ENCODE measurements at regions not wholly inside any gene's neighbourhood (a gene's known extent, or its start where the extent isn't known, plus 50 kb on each side); places are given as distances from the start of the nearest gene placed in this dataset.

- TF ChIP-seq JUNB (IDR thresholded peaks at IDR 0.05; ENCODE audit: unreplicated experiment) (no peak), POLR2AphosphoS5 (IDR thresholded peaks at IDR 0.05; ENCODE audit: low read depth) (no peak), CTCF (conservative IDR thresholded peaks at IDR 0.05; ENCODE audit: low read depth in 2 of 2) (no peak), EZH2 (IDR thresholded peaks at IDR 0.05; ENCODE audit: low read depth, unreplicated experiment) (no peak), CREB1 (CRISPR knock-in tag; IDR thresholded peaks at IDR 0.05; ENCODE audit: low read depth) (no peak), EZH2phosphoT487 (IDR thresholded peaks at IDR 0.05; ENCODE audit: unreplicated experiment) (no peak), REST (IDR thresholded peaks at IDR 0.05; ENCODE audit: unreplicated experiment) (no peak), ZNF331 (CRISPR knock-in tag; IDR thresholded peaks at IDR 0.05; ENCODE audit: low read depth) (no peak), ZNF114 (CRISPR knock-in tag; IDR thresholded peaks at IDR 0.05) (no peak), ETS1 (IDR thresholded peaks at IDR 0.05) (no peak)
Measured at GRCh38 chr12:92363295-92364146, 217.9 kb upstream of the BTG1 start.

All from GM23338 (cell line).